Transverse colon (tissue), 4 donors: ENCODE measurements at regions not wholly inside any gene's neighbourhood (a gene's known extent, or its start where the extent isn't known, plus 50 kb on each side); places are given as distances from the start of the nearest gene placed in this dataset.

ENCODE experiments used
- CTCF ChIP-seq, 5 experiments: fragments of 200-600 bp in 3 of 5; fragments of 450-650 bp in 2 of 5; sonication (generic) in 3 of 5; IDR thresholded peaks; 1 replicate in 2 of 5; 2 replicates in 3 of 5; pipeline ENCODE4 v1.5.1; 2016 to 2017; ENCODE audit warnings: antibody characterized with exemption in 5 of 5, inconsistent platforms in 3 of 5, mild to moderate bottlenecking in 2 of 5, moderate library complexity in 1 of 5
- POLR2A ChIP-seq: fragments of 450-650 bp; IDR thresholded peaks from one replicate; pipeline ENCODE4 v1.6.1; 2016; ENCODE audit warnings: antibody characterized with exemption, mild to moderate bottlenecking, moderate library complexity
- POLR2AphosphoS5 ChIP-seq, 3 donors: sonication (generic); formaldehyde crosslinking; IDR thresholded peaks; one replicate each; pipeline ENCODE4 v1.6.1; 2016; ENCODE audit warnings: antibody characterized with exemption in 3 of 3

GRCh38 chr9:118121361-118121760, 417.2 kb downstream of the TLR4 start:
- TF ChIP-seq CTCF (IDR thresholded peaks at IDR 0.05) (no peak), POLR2A (no peak), POLR2AphosphoS5 (IDR thresholded peaks at IDR 0.05) (no peak)
